ENCODE measurements at regions not wholly inside any gene's neighbourhood (a gene's known extent, or its start where the extent isn't known, plus 50 kb on each side); places are given as distances from the start of the nearest gene placed in this dataset.

DNA sequence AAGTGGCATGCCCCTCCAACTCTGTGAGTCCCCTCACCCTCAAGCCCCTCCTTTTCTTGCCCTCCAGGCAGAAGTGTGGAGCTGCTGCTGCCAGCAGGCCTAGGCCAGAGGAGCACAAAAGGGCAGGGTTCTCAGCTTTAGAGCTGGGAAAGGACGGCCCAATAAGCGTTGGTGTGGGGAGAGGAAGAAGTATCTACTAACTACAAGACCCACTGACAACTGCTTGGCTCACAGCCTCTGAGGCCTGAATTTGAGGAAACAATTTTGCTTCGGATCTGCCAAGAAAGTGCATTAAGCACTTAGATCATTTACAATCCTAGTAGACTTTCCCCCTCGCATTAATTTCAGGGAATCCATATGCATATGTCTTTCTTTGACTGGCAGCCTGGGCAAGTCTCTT is 179.4 kb downstream of the SNX18 start:
- H2AFZ ChIP-seq (ENCODE audit: low read length) = no peak overlapping the region
- no peaks in the 10 kb centered on the region for H3K9me3 ChIP-seq (ENCODE audit: control insufficient read depth, insufficient read depth, low read depth, low read length)
- no peaks in the 10 kb centered on the region for H3K79me2 ChIP-seq (ENCODE audit: control insufficient read depth, insufficient read depth, low read length)
- DNase-seq (ENCODE audit: low read depth in 2 of 2) = peak; percentile 25 to 44
- peaks cover 2% of the 10 kb centered on the region for H3K4me1 ChIP-seq (ENCODE audit: control insufficient read depth, extremely low read depth, insufficient read depth, low read length)
- H3K36me3 ChIP-seq (ENCODE audit: control insufficient read depth, insufficient read depth, low read length) = no peaks in the 10 kb centered on the region
- no peak overlapping the region for H3K27ac ChIP-seq (ENCODE audit: insufficient read depth, low read length)
- no peaks in the 10 kb centered on the region for H3K27me3 ChIP-seq (ENCODE audit: control insufficient read depth, insufficient read depth, low read length)
- H4K20me1 ChIP-seq (ENCODE audit: control insufficient read depth, extremely low read depth, insufficient read depth, low read length) = no peaks in the 10 kb centered on the region
- no peak overlapping the region for H3K9ac ChIP-seq (ENCODE audit: insufficient read depth, low read length)
- no peak for TF ChIP-seq EZH2 (IDR thresholded peaks at IDR 0.05; ENCODE audit: low read length, missing control alignments)
- TF ChIP-seq, protein P1, sequence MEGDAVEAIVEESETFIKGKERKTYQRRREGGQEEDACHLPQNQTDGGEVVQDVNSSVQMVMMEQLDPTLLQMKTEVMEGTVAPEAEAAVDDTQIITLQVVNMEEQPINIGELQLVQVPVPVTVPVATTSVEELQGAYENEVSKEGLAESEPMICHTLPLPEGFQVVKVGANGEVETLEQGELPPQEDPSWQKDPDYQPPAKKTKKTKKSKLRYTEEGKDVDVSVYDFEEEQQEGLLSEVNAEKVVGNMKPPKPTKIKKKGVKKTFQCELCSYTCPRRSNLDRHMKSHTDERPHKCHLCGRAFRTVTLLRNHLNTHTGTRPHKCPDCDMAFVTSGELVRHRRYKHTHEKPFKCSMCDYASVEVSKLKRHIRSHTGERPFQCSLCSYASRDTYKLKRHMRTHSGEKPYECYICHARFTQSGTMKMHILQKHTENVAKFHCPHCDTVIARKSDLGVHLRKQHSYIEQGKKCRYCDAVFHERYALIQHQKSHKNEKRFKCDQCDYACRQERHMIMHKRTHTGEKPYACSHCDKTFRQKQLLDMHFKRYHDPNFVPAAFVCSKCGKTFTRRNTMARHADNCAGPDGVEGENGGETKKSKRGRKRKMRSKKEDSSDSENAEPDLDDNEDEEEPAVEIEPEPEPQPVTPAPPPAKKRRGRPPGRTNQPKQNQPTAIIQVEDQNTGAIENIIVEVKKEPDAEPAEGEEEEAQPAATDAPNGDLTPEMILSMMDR (conservative IDR thresholded peaks at IDR 0.05 in 1 of 2, IDR thresholded peaks at IDR 0.05 in 1 of 2; ENCODE audit: low read depth in 1 of 2, low read length in 2 of 2) = no peak
- no peak overlapping the region for H3K4me3 ChIP-seq (replicated peaks in 1 of 4; ENCODE audit: control extremely low read depth in 1 of 4, insufficient read depth in 1 of 4, low read depth in 3 of 4, low read length in 4 of 4)
- H3K4me2 ChIP-seq (ENCODE audit: extremely low read depth, insufficient read depth, low read length) = no peak overlapping the region

DNA sequence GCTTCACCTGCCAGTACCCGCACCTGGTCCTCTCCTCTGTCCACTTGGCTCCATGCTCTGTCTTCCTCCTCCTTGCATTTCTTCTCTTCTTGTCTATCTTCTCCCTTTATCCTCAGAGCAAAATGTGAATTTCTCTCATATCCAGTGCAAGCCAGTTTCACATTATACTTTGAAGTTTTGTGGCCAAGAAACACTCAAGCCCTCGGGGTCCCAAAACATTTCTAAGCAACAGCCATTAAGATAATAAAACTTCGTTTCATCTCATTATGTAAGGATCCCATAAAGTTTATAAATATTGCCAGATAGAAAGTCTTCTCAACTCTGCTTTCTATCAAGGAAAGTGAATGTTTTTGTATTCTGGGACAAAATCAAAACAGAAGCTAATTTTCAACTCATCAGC is 178.8 kb downstream of the SNX18 start:
- Histone ChIP-seq H3K4me3 (replicated peaks in 1 of 4; ENCODE audit: control extremely low read depth in 1 of 4, insufficient read depth in 1 of 4, low read depth in 3 of 4, low read length in 4 of 4) (no peak overlapping the region), H3K27ac (ENCODE audit: insufficient read depth, low read length) (no peak overlapping the region), H3K4me1 (ENCODE audit: control insufficient read depth, extremely low read depth, insufficient read depth, low read length) (peaks cover 2% of the 10 kb centered on the region), H3K36me3 (ENCODE audit: control insufficient read depth, insufficient read depth, low read length) (no peaks in the 10 kb centered on the region), H3K27me3 (ENCODE audit: control insufficient read depth, insufficient read depth, low read length) (no peaks in the 10 kb centered on the region), H3K9ac (ENCODE audit: insufficient read depth, low read length) (no peak overlapping the region), H2AFZ (ENCODE audit: low read length) (no peak overlapping the region), H3K4me2 (ENCODE audit: extremely low read depth, insufficient read depth, low read length) (no peak overlapping the region), H3K9me3 (ENCODE audit: control insufficient read depth, insufficient read depth, low read depth, low read length) (no peaks in the 10 kb centered on the region), H4K20me1 (ENCODE audit: control insufficient read depth, extremely low read depth, insufficient read depth, low read length) (no peaks in the 10 kb centered on the region), H3K79me2 (ENCODE audit: control insufficient read depth, insufficient read depth, low read length) (no peaks in the 10 kb centered on the region)
- no peak for DNase-seq (ENCODE audit: low read depth in 2 of 2)
- TF ChIP-seq EZH2 (IDR thresholded peaks at IDR 0.05; ENCODE audit: low read length, missing control alignments) = no peak
- TF ChIP-seq, protein P1 (conservative IDR thresholded peaks at IDR 0.05 in 1 of 2, IDR thresholded peaks at IDR 0.05 in 1 of 2; ENCODE audit: low read depth in 1 of 2, low read length in 2 of 2) = no peak

DNA sequence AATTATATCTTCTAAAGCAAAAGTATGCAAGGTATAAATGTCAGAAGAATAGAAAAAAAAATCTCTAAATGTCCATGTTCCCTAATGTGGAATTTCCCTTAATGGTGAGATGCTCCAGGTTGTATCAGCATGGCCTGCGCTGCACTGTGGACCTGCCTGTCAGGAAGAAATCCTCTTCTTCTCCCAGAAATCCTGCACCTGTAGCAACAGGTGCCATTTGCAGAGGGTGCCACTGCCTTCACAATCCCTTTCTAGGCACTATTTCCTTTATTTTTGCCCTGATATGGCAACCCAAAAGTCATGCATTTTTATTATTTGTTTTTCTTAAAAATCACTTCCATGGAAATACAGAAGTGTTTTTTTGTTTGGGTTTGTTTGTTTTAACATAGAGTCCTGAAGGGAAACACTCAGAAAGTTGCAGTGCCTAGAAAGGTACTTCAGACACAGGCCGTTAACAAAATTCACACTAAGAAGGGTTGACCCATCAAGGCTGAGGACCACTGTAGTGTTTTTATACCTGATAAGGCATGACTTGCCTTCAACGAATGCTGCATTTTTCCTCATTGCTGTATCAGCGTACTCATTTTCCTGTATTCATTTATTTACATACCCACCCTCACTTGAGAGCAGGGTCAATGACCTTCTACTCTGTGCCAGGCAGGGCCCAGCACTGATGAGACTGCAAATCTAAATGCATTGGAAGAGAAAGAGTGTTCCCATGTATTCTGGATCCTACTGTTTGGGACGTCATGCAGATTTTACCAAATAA is 177.8 kb downstream of the SNX18 start:
- H4K20me1 ChIP-seq (ENCODE audit: control insufficient read depth, extremely low read depth, insufficient read depth, low read length) = no peaks in the 10 kb centered on the region
- no peaks in the 10 kb centered on the region for H3K9me3 ChIP-seq (ENCODE audit: control insufficient read depth, insufficient read depth, low read depth, low read length)
- H3K9ac ChIP-seq (ENCODE audit: insufficient read depth, low read length) = no peak overlapping the region
- no peaks in the 10 kb centered on the region for H3K79me2 ChIP-seq (ENCODE audit: control insufficient read depth, insufficient read depth, low read length)
- no peak overlapping the region for H3K4me3 ChIP-seq (replicated peaks in 1 of 4; ENCODE audit: control extremely low read depth in 1 of 4, insufficient read depth in 1 of 4, low read depth in 3 of 4, low read length in 4 of 4)
- no peaks in the 10 kb centered on the region for H3K27me3 ChIP-seq (ENCODE audit: control insufficient read depth, insufficient read depth, low read length)
- no peak overlapping the region for H3K4me2 ChIP-seq (ENCODE audit: extremely low read depth, insufficient read depth, low read length)
- TF ChIP-seq, protein P1 (conservative IDR thresholded peaks at IDR 0.05 in 1 of 2, IDR thresholded peaks at IDR 0.05 in 1 of 2; ENCODE audit: low read depth in 1 of 2, low read length in 2 of 2) = no peak
- TF ChIP-seq EZH2 (IDR thresholded peaks at IDR 0.05; ENCODE audit: low read length, missing control alignments) = no peak
- H3K36me3 ChIP-seq (ENCODE audit: control insufficient read depth, insufficient read depth, low read length) = no peaks in the 10 kb centered on the region
- DNase-seq (ENCODE audit: low read depth in 2 of 2) = peak in 1 of 2 donors; percentile 43
- H2AFZ ChIP-seq (ENCODE audit: low read length) = no peak overlapping the region
- no peaks in the 10 kb centered on the region for H3K4me1 ChIP-seq (ENCODE audit: control insufficient read depth, extremely low read depth, insufficient read depth, low read length)
- no peak overlapping the region for H3K27ac ChIP-seq (ENCODE audit: insufficient read depth, low read length)
